ENCODE measurements at regions not wholly inside any gene's neighbourhood (a gene's known extent, or its start where the extent isn't known, plus 50 kb on each side); places are given as distances from the start of the nearest gene placed in this dataset.

DNA sequence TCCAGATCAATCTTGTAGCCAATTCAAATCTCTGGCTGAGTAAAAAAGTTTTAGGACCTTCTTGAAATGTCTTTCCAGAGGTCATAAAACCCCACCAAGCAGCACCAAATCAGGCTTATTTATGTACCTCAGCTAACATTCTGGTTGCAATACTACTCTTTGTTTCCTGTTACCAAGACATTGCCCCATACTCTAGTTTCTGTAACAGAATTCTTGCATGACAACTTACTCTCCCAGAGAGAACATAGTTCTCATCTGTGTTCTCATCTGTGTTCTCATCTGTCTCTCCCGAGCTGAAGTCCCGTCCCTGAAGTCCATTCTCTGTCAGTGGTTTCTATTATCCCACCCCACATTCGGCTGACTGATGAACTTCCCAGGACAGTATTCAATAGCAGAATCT lies 1285.1 kb downstream of the XPNPEP1 start:
- H3K27ac Mint-ChIP-seq, result no peak overlapping the region
- CTCF ChIA-PET, result no interaction called here
- ATAC-seq (ENCODE audit: low read depth), result no peak

DNA sequence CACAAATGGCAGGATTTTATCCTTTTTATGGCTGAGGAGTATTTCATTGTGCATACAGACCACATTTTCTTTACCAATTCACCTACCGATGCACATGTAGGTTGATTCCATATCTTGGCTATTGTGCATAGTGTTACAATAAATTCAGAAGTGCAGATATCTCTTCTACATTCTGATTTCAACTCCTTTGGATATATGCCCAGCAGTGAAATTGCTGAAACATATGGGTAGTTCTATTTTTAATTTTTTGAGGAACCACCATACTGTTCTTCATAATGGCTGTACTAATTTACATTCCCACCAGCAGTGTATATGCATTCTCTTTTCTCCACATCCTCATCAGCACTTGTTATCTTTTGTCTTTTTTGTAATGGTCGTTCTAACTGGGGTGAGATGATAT lies 1290.3 kb downstream of the XPNPEP1 start:
- no peak for ATAC-seq (ENCODE audit: low read depth)
- Histone ChIP-seq H3K27ac (ENCODE audit: low read length in 2 of 2) (no peak overlapping the region), H3K79me2 (ENCODE audit: control insufficient read depth, insufficient read depth, low read length) (no peaks in the 10 kb centered on the region), H2AFZ (ENCODE audit: insufficient read depth, low read depth, low read length, poor library complexity, severe bottlenecking) (no peak overlapping the region), H3K9me3 (ENCODE audit: control extremely low read depth in 1 of 3, control insufficient read depth in 2 of 3, insufficient read depth in 1 of 3, low read length in 2 of 3) (no peaks in the 10 kb centered on the region), H3K9ac (ENCODE audit: low read length) (no peak overlapping the region), H3K4me3 (ENCODE audit: control extremely low read depth in 1 of 5, extremely low read depth in 1 of 5, insufficient read depth in 1 of 5, low read depth in 2 of 5, low read length in 4 of 5) (no peak overlapping the region), H3K36me3 (replicated peaks in 1 of 2; ENCODE audit: control extremely low read depth in 1 of 2, control insufficient read depth in 1 of 2, extremely low read depth in 1 of 2, insufficient read depth in 2 of 2, low read length in 1 of 2) (no peaks in the 10 kb centered on the region), H3K4me2 (replicated peaks; ENCODE audit: low read depth, low read length, poor library complexity, severe bottlenecking) (no peak overlapping the region), H4K20me1 (ENCODE audit: control insufficient read depth, insufficient read depth, low read length, poor library complexity, severe bottlenecking) (no peaks in the 10 kb centered on the region), H3K4me1 (ENCODE audit: control insufficient read depth in 2 of 2, insufficient read depth in 2 of 2, low read length in 2 of 2) (peaks cover 21 to 25% of the 10 kb centered on the region in 2 donors), H3K27me3 (replicated peaks in 1 of 4; ENCODE audit: control extremely low read depth in 1 of 4, control insufficient read depth in 3 of 4, insufficient read depth in 4 of 4, low read length in 3 of 4) (no peaks in the 10 kb centered on the region)
- Mint-ChIP-seq H3K4me3 (no peak overlapping the region), H3K27me3 (no peaks in the 10 kb centered on the region), H3K9me3 (ENCODE audit: insufficient read depth) (peaks cover 3% of the 10 kb centered on the region), H3K4me1 (peaks cover 35% of the 10 kb centered on the region), H3K27ac (no peak overlapping the region)
- ChIA-PET CTCF (no interaction called here), POLR2A (no interaction called here)
- WGBS (ENCODE audit: insufficient coverage), result no CpG with 5 or more reads among the region's 2 CpGs
- no peak for DNase-seq
- intact Hi-C loops (cut with micrococcal nuclease), result no loop called here
- no peak for TF ChIP-seq EZH2 (IDR thresholded peaks at IDR 0.05; ENCODE audit: borderline replicate concordance, insufficient read depth, low read depth, low read length, poor library complexity, severe bottlenecking)
- TF ChIP-seq, protein P1, sequence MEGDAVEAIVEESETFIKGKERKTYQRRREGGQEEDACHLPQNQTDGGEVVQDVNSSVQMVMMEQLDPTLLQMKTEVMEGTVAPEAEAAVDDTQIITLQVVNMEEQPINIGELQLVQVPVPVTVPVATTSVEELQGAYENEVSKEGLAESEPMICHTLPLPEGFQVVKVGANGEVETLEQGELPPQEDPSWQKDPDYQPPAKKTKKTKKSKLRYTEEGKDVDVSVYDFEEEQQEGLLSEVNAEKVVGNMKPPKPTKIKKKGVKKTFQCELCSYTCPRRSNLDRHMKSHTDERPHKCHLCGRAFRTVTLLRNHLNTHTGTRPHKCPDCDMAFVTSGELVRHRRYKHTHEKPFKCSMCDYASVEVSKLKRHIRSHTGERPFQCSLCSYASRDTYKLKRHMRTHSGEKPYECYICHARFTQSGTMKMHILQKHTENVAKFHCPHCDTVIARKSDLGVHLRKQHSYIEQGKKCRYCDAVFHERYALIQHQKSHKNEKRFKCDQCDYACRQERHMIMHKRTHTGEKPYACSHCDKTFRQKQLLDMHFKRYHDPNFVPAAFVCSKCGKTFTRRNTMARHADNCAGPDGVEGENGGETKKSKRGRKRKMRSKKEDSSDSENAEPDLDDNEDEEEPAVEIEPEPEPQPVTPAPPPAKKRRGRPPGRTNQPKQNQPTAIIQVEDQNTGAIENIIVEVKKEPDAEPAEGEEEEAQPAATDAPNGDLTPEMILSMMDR (IDR thresholded peaks at IDR 0.05), result no peak

More for the DNA sequence above, 1285.1 kb downstream of the XPNPEP1 start:
- no peak for DNase-seq
- peaks cover 2% of the 10 kb centered on the region for H3K4me1 Mint-ChIP-seq
- H3K9me3 Mint-ChIP-seq (ENCODE audit: insufficient read depth), result peaks cover 4% of the 10 kb centered on the region
- H2AFZ ChIP-seq (ENCODE audit: insufficient read depth, low read depth, low read length, poor library complexity, severe bottlenecking), result no peak overlapping the region
- H3K36me3 ChIP-seq (replicated peaks in 1 of 2; ENCODE audit: control extremely low read depth in 1 of 2, control insufficient read depth in 1 of 2, extremely low read depth in 1 of 2, insufficient read depth in 2 of 2, low read length in 1 of 2), result no peaks in the 10 kb centered on the region
- no peak for TF ChIP-seq EZH2 (IDR thresholded peaks at IDR 0.05; ENCODE audit: borderline replicate concordance, insufficient read depth, low read depth, low read length, poor library complexity, severe bottlenecking)
- TF ChIP-seq, protein P1 (IDR thresholded peaks at IDR 0.05), result no peak
- no peaks in the 10 kb centered on the region for H3K27me3 ChIP-seq (replicated peaks in 1 of 4; ENCODE audit: control extremely low read depth in 1 of 4, control insufficient read depth in 3 of 4, insufficient read depth in 4 of 4, low read length in 3 of 4)
- no peaks in the 10 kb centered on the region for H3K27me3 Mint-ChIP-seq
- POLR2A ChIA-PET, result no interaction called here
- H3K4me2 ChIP-seq (replicated peaks; ENCODE audit: low read depth, low read length, poor library complexity, severe bottlenecking), result no peak overlapping the region
- intact Hi-C loops (cut with micrococcal nuclease), result no loop called here
- H3K9ac ChIP-seq (ENCODE audit: low read length), result no peak overlapping the region
- H3K4me3 ChIP-seq (ENCODE audit: control extremely low read depth in 1 of 5, extremely low read depth in 1 of 5, insufficient read depth in 1 of 5, low read depth in 2 of 5, low read length in 4 of 5), result no peak overlapping the region
- no peak overlapping the region for H3K27ac ChIP-seq (ENCODE audit: low read length in 2 of 2)
- H3K4me3 Mint-ChIP-seq, result no peak overlapping the region
- no CpG with 5 or more reads among the region's 3 CpGs for WGBS (ENCODE audit: insufficient coverage)
- H3K4me1 ChIP-seq (ENCODE audit: control insufficient read depth in 2 of 2, insufficient read depth in 2 of 2, low read length in 2 of 2), result no peaks in the 10 kb centered on the region
- no peaks in the 10 kb centered on the region for H4K20me1 ChIP-seq (ENCODE audit: control insufficient read depth, insufficient read depth, low read length, poor library complexity, severe bottlenecking)
- no peaks in the 10 kb centered on the region for H3K79me2 ChIP-seq (ENCODE audit: control insufficient read depth, insufficient read depth, low read length)
- no peaks in the 10 kb centered on the region for H3K9me3 ChIP-seq (ENCODE audit: control extremely low read depth in 1 of 3, control insufficient read depth in 2 of 3, insufficient read depth in 1 of 3, low read length in 2 of 3)

All from B cell (primary cell).